ENCODE measurements at regions not wholly inside any gene's neighbourhood (a gene's known extent, or its start where the extent isn't known, plus 50 kb on each side); places are given as distances from the start of the nearest gene placed in this dataset.

DNA sequence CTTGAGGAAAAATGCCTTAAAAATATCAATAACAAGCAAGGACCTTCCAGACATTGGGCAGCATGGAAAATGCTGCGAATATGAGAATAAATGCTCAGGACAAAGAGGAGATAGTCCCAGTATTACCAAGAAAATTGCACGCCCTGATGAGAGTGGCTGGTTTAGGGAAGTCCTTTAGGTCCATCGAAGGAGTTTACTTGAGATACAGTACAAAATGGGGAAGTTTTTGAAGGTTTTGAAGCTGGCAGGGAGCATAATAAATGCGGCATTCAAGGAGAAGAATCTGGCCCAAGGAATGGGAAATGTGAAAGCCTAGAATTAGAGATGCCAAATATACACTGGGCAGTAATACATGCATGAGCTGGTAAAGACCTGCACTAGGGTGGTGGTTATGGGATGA is 90.2 kb upstream of the SPATS2L start:
- Histone ChIP-seq H3K4me3 (replicated peaks in 1 of 3; ENCODE audit: insufficient read depth in 1 of 3, low read depth in 1 of 3, low read length in 3 of 3) (no peak overlapping the region), H3K9me1 (replicated peaks; ENCODE audit: control insufficient read depth, extremely low read depth, insufficient read depth, low read length) (no peaks in the 10 kb centered on the region), H3K4me2 (ENCODE audit: insufficient read depth, low read length) (no peak overlapping the region), H4K20me1 (replicated peaks; ENCODE audit: control insufficient read depth, extremely low read depth, insufficient read depth, low read length) (no peaks in the 10 kb centered on the region), H3K79me2 (ENCODE audit: control insufficient read depth, insufficient read depth, low read length) (no peaks in the 10 kb centered on the region), H3K9me3 (replicated peaks; ENCODE audit: control insufficient read depth, insufficient read depth, low read length) (no peaks in the 10 kb centered on the region), H3K9ac (replicated peaks; ENCODE audit: extremely low read depth, insufficient read depth, low read length) (no peak overlapping the region), H3K27me3 (ENCODE audit: control insufficient read depth in 2 of 2, insufficient read depth in 2 of 2, low read length in 2 of 2) (peaks cover 2 to 5% of the 10 kb centered on the region in 2 experiments), H3K27ac (ENCODE audit: insufficient read depth, low read depth, low read length) (no peak overlapping the region), H2AFZ (ENCODE audit: low read depth, low read length) (no peak overlapping the region), H3K36me3 (ENCODE audit: control insufficient read depth in 2 of 2, extremely low read depth in 1 of 2, insufficient read depth in 2 of 2, low read length in 2 of 2) (no peaks in the 10 kb centered on the region), H3K4me1 (ENCODE audit: control insufficient read depth, extremely low read depth, insufficient read depth, low read length) (no peaks in the 10 kb centered on the region)
- POLR2A ChIA-PET, result no interaction called here
- no TSS peak for BruUV-seq (replicated peaks)
- dilution Hi-C loops (cut with MboI; ENCODE audit: extremely low pct_ligation_motif_present, low sequenced_read_pairs) (no loop called here), intact Hi-C loops (cut with micrococcal nuclease) (no loop called here)
- no peak for FAIRE-seq
- CTCF ChIA-PET, result interaction anchor here (1.6 kb wide), 1 partner anchor 72 kb away, joined by 3 read pairs; no protein-coding TSS in a partner anchor
- TF ChIP-seq EZH2 (IDR thresholded peaks at IDR 0.05; ENCODE audit: borderline replicate concordance, low read depth, low read length, severe bottlenecking) (no peak), POLR2AphosphoS5 (IDR thresholded peaks at IDR 0.05; ENCODE audit: insufficient read depth, low read depth, low read length) (no peak), GATA2 (IDR thresholded peaks at IDR 0.05; ENCODE audit: insufficient read depth, insufficient read length, low read depth, low read length) (no peak), JUN (IDR thresholded peaks at IDR 0.05; ENCODE audit: borderline replicate concordance, insufficient read depth, insufficient read length, low read depth) (no peak), CTCF (IDR thresholded peaks at IDR 0.05; ENCODE audit: extremely low read depth in 1 of 2, insufficient read depth in 1 of 2, low read depth in 1 of 2, low read length in 2 of 2) (no peak), POLR2A (IDR thresholded peaks at IDR 0.05; ENCODE audit: low read depth, low read length) (no peak), MYC (IDR thresholded peaks at IDR 0.05; ENCODE audit: low read depth, low read length) (no peak), FOS (IDR thresholded peaks at IDR 0.05; ENCODE audit: borderline replicate concordance, insufficient read depth, low read length) (no peak)
- TF ChIP-seq, protein P1, sequence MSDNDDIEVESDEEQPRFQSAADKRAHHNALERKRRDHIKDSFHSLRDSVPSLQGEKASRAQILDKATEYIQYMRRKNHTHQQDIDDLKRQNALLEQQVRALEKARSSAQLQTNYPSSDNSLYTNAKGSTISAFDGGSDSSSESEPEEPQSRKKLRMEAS (IDR thresholded peaks at IDR 0.05; ENCODE audit: insufficient read depth, insufficient read length), result no peak
- DNase-seq (ENCODE audit: low read depth, low spot score), result no peak

All from endothelial cell of umbilical vein (primary cell).